HG03520 (cell line): ENCODE measurements at regions not wholly inside any gene's neighbourhood (a gene's known extent, or its start where the extent isn't known, plus 50 kb on each side); places are given as distances from the start of the nearest gene placed in this dataset.

Source experiments
- ATAC-seq: cut with Tn5 transposase; IDR thresholded peaks from one replicate; pipeline ENCODE4 v1.9.1; 2021; ENCODE audit warnings: mild to moderate bottlenecking, moderate library complexity; ENCODE audit not compliant: unreplicated experiment

DNA sequence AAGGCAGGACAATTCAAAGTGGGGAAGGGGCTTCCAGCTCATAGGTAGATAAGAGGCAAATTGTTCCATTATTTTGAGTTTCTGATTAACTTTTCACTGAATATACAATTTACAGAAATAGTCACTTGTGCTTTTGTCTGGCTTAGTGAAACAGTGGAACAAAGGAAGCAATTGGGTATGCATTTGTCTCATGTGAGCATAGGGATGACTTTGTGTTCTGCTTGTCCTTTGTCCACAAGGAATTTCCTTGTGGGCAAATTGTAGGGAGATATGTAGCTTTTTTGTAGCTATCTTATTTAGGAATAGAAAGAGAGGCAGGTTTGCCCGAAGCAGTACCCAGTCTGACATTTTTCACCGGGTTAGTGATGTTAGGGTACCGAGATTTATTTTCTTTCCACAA lies 1224.8 kb downstream of the SLITRK1 start:
- ATAC-seq = no peak

GRCh38 chr13:82654861-82655855 lies 1227.1 kb downstream of the SLITRK1 start:
- ATAC-seq = no peak

GRCh38 chr13:82654143-82654542 lies 1228.1 kb downstream of the SLITRK1 start:
- ATAC-seq = no peak

DNA sequence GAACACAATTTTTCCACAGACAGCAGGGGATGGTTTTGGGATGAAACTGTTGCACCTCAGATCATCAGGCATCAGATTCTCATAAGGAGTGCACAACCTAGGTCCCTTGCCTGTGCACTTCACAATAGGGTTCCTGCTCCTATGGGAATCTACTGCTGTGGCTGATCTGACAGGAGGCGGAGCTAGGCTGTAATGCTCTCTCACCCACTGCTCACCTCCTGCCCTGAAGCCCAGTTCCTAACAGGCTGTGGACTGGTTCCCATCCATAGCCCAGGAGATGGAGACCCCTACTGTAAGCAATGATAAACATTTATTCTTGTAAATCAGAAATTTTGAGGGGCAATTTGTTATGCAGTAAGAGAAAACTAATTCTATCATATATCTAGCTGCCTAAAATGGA lies 1234.7 kb downstream of the SLITRK1 start:
- no peak for ATAC-seq

DNA sequence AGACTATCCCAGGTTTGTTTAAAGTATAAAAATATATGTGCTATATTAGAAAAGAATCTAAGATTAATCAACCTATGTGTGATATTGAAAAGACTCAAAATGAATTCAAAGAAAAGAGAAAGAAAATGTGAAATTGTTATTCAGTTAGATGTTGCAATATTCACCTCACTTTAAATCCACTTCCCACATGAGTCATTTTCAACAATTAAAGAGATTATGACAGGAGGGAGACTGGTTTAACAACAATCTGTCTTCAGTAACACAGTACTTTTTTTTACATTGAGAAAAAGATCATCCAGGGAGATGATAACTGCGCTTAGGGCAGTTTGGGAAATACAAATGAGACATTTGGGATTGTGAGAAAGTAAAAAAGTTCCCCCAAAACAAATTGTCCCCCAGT lies 1246.2 kb downstream of the SLITRK1 start:
- no peak for ATAC-seq

- ATAC-seq = no peak
Observed at GRCh38 chr13:82634946-82635345, 1247.3 kb downstream of the SLITRK1 start.

GRCh38 chr13:82627183-82627582 lies 1255.1 kb downstream of the SLITRK1 start:
- ATAC-seq = no peak

DNA sequence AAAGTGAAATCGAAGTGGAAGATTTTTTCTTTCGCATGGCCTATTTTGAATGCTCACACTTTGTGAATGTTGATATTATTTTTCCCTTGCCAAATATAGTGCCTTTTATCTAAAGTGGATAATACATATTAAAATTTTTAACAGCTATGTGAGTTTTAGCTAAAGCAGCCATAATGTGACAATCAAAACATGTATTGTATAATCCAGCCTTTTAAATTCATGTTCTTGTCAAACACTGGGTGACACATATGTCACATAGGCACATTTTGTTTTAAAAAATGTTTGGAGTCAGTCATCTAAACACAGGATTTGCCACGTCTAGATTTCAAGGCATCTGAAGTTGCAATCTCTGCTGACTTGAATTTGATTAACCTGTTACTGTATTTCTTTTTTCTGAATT lies 1256.6 kb downstream of the SLITRK1 start:
- ATAC-seq = no peak

DNA sequence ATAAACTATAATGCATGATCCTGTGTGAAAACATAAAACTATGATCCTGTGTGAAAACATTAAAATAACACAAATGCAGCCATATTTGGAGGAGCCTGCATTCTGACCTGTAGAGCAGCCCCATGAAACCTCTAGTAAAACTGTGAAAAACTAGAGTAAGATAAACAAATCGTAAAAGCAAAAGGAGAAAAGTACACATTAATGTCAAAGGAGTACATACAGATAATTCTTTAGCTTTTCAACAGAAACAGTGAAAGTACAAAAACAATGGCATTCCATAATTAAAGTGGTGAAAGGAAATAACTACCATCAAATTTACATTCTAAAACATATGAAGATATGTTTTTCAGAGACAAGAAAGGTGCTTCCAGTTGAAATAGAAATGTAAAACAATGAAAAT lies 1267.2 kb downstream of the SLITRK1 start:
- ATAC-seq = no peak

DNA sequence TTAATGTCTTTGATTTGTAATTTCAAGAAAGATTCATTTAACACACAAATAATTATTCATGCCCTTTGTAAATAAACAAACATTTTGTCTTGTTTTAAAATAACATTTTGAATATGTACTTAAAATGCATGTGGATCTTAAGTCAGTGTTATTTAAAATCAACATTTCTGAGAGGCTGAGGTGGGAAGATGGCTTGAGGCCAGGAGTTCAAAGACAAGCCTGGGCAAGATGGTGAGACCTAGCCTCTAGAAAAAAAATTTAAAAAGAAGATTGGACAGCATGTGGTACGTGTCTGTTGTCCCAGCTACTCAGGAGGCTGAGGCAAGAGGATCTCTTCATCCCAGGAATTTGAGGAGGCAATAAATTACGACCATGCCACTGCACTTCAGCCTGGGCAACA lies 1268.2 kb downstream of the SLITRK1 start:
- no peak for ATAC-seq

GRCh38 chr13:82606008-82606407 lies 1276.3 kb downstream of the SLITRK1 start:
- ATAC-seq = no peak

GRCh38 chr13:82597747-82598146 lies 1284.5 kb downstream of the SLITRK1 start:
- ATAC-seq = no peak

DNA sequence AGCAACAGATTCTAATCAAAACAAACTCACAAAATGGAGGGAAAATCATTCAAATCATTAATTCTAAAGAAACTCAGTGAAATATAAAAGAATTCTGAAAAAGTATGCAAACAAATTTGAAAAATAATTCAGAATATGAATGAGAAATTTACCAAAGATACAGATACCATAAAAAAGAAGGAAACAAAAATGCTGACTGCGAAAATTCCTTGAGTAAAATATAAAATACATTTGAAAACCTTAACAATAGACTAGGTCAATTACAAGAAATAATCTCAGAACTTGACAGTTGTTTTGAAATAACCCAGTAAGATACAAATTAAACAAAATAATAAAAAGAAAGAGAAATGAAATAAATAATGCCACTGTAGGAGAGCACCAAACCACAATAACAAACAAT lies 1289.0 kb downstream of the SLITRK1 start:
- ATAC-seq = no peak

- no peak for ATAC-seq
Observed at GRCh38 chr13:82571653-82572052, 1310.6 kb downstream of the SLITRK1 start.

- no peak for ATAC-seq
Observed at GRCh38 chr13:82569581-82569980, 1312.7 kb downstream of the SLITRK1 start.

- ATAC-seq = no peak
Observed at GRCh38 chr13:82566864-82567263, 1315.4 kb downstream of the SLITRK1 start.

DNA sequence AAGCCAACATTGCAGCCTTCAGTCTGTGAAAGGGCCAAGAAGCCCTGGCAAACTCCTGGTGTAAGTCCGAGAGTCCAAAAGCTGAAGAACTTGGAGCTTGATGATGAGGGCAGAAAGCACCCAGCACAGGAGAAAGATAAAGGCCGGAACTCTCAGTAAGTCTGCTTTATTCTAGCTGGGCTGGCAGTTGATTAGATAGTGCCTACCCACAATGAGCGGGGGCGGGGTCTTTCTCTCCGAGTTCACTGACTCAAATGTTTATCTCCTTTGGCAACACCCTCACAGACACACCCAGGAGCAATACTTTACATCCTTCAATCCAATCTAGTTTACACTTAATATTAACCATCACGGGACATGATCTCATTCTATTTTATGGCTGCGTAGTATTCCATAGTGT lies 1317.1 kb downstream of the SLITRK1 start:
- ATAC-seq = no peak

DNA sequence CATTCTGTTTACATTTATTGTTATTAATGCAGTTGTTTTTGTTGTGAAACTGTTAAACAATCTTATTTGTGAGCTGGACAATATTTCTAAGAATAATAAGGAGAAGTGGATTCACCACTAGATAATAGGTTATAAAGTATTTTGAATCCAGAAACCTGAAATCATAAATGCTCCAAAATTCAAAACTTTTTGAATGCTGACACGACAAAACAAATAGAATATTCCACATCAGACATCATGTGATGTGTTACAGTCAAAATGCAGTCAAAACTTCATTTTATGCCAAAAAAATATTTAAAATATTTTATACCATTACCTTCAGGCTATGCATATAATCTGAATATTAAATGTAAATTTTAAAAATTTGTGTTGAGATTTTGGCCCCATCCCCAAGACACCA lies 1321.4 kb downstream of the SLITRK1 start:
- ATAC-seq = no peak

- no peak for ATAC-seq
Observed at GRCh38 chr13:82522872-82523271, 1359.4 kb downstream of the SLITRK1 start.

GRCh38 chr13:82506805-82507414 lies 1375.4 kb downstream of the SLITRK1 start:
- no peak for ATAC-seq

DNA sequence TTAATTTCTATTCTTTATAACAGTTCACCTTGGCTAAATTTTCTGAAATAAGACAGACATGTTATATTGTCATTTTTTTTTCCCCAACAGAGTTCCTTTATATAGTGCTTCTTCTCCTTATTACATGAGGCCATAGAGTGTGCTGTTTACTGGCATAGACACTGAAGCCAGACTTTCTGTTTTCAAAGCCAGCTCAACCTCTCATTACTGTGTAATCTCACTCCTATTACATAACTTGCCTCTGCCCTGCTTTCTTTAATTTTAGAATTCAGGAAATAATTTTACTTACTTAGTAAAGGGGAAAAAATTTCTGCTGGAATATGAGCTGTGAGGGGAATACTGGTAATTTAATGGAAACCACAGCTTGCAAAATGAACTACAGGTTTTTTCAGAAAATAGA lies 1380.4 kb downstream of the SLITRK1 start:
- ATAC-seq = no peak

DNA sequence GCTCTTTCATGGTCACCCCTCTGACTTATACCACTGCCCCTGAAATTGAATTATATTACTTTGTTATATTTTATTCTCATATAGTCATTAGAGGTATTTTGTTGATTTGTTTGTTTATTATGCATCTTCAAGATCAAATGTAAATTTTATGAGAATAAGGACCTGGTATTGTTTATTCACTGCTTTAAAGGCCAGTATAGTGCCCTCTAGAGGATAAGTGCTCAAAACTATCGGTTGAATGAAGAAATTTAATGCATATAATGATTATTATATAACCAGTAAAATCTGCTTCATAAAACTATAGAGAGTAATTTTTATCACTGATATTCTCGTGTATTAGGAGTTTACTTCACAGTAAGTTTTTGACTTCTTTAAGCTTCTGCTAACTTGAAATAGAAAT lies 1401.9 kb downstream of the SLITRK1 start:
- ATAC-seq = no peak
